Common myeloid progenitor, CD34-positive (primary cell): ENCODE measurements at regions not wholly inside any gene's neighbourhood (a gene's known extent, or its start where the extent isn't known, plus 50 kb on each side); places are given as distances from the start of the nearest gene placed in this dataset.
"Not testable (repeated sequence)": the region's sequence is repeated elsewhere in the genome, so short reads cannot be mapped to it uniquely, and the experiment has no call there.

Experiments used
- CTCF ChIA-PET: fragments of 350-600 bp; sonication (Branson Sonifier 250); formaldehyde crosslinking; loops from one replicate; lab custom pipeline; 2021; ENCODE audit warnings: antibody characterized with exemption; lab: Charles Lee
- POLR2A ChIA-PET: fragments of 350-600 bp; sonication (Branson Sonifier 250); formaldehyde crosslinking; loops from one replicate; lab custom pipeline; 2021; ENCODE audit warnings: antibody characterized with exemption; lab: Charles Lee
- DNase-seq, 3 donors: peaks; one replicate each; pipeline versions ENCODE4 v3.0.0 to v3.0.0-alpha.2; 2013
- H3K27ac ChIP-seq, 2 experiments: 1 replicate in 1 of 2; 2 replicates in 1 of 2; pipeline ENCODE4 v1.7.0; 2013; ENCODE audit warnings: inconsistent platforms in 2 of 2, low read length in 2 of 2, mild to moderate bottlenecking in 2 of 2, low read depth in 1 of 2, moderate library complexity in 1 of 2; ENCODE audit not compliant: severe bottlenecking in 2 of 2, insufficient read depth in 1 of 2, poor library complexity in 1 of 2
- H3K27me3 ChIP-seq, 5 experiments: replicated peaks in 2 of 5; 1 replicate in 3 of 5; 2 replicates in 2 of 5; pipeline versions ENCODE4 v1.6.1 to v1.7.0; 2013; ENCODE audit warnings: low read length in 4 of 5, mild to moderate bottlenecking in 2 of 5, moderate library complexity in 2 of 5, inconsistent platforms in 1 of 5; ENCODE audit not compliant: insufficient read depth in 5 of 5, control insufficient read depth in 4 of 5
- H3K36me3 ChIP-seq, 4 experiments: 1 replicate in 2 of 4; 2 replicates in 2 of 4; pipeline versions ENCODE4 v1.6.1 to v1.7.0; 2013; ENCODE audit warnings: low read length in 3 of 4, control low read depth in 1 of 4, mild to moderate bottlenecking in 1 of 4; ENCODE audit not compliant: control insufficient read depth in 4 of 4, insufficient read depth in 4 of 4
- H3K4me1 ChIP-seq, 4 experiments: 1 replicate in 3 of 4; 2 replicates in 1 of 4; pipeline versions ENCODE4 v1.6.1 to v1.7.1; 2013; ENCODE audit warnings: low read length in 3 of 4, mild to moderate bottlenecking in 3 of 4, control low read depth in 1 of 4, inconsistent platforms in 1 of 4, moderate library complexity in 1 of 4; ENCODE audit not compliant: control insufficient read depth in 4 of 4, insufficient read depth in 4 of 4; ENCODE audit errors: control extremely low read depth in 1 of 4
- H3K4me3 ChIP-seq, 7 experiments: 1 replicate in 4 of 7; 2 replicates in 3 of 7; pipeline versions ENCODE4 v1.5.1 to v1.7.0; 2013; ENCODE audit warnings: mild to moderate bottlenecking in 7 of 7, low read length in 6 of 7, moderate library complexity in 6 of 7, inconsistent platforms in 2 of 7, low read depth in 2 of 7, control low read depth in 1 of 7; ENCODE audit not compliant: insufficient read depth in 4 of 7, control insufficient read depth in 1 of 7; ENCODE audit errors: extremely low read depth in 1 of 7
- H3K9me3 ChIP-seq, 5 experiments: 1 replicate in 4 of 5; 2 replicates in 1 of 5; pipeline versions ENCODE4 v1.6.1 to v1.7.1; 2013; ENCODE audit warnings: low read length in 4 of 5, mild to moderate bottlenecking in 2 of 5, inconsistent platforms in 1 of 5, low read depth in 1 of 5, moderate library complexity in 1 of 5; ENCODE audit not compliant: control insufficient read depth in 4 of 5, insufficient read depth in 2 of 5; ENCODE audit errors: control extremely low read depth in 1 of 5
- WGBS: methylation state at CpG from one replicate; pipeline ENCODE4 v1.1.5; 2013; ENCODE audit not compliant: insufficient coverage; 5-methylcytosine and 5-hydroxymethylcytosine counted together

DNA sequence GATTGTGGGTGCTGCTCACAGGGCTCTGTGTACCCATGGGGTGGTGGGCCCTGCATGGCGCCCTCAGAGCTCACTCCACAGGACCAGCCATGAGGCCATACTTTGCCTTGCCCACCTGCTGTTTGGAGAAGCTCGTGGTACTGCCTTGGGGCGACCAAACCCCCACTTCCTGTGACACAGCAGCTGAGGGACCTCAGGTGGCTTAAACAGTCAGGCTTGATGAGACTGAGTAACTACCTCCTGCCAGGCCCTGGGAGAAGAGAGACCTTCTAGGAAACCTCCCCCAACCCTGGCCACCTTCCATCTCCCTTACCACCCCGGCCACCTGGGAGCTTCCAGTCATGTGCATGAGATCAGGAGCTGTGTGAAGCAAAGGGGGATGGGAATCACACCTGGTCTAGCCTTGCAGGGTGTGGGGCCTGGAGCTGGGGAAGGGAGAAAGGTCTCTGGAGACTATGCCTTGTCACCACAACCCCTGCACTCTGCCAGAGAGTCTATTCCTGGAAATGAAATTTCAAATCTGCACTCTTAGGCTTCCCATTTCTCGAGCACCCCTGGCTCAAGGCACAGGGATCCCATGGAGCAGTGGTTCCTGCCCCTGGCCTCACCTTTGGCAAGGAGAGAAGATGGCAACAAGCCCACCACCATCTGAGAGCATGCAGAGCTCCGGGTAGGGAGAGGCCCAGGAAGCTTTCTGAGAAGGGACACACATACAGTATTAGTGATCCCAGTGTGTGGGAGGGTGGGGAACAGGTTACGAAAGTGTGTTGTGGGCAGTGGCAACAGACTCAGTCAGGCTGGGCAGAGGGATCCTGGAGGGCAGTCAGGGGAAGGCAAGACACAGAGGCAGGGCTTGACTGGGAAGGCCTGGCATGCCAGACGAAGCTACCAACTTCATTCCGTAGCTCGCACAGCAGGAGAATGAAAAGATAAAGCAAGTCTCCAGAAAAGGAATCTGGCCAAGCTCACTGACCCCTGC is 125.0 kb downstream of the URI1 start:
- CTCF ChIA-PET = interaction anchor here (1.4 kb wide), 1 partner anchor 18 kb away, joined by 3 read pairs; no protein-coding TSS in a partner anchor
- no peaks in the 10 kb centered on the region for H3K36me3 ChIP-seq
- H3K4me3 ChIP-seq = no peak overlapping the region
- H3K9me3 ChIP-seq = no peaks in the 10 kb centered on the region
- peaks cover 0 to 8% (median 6%) of the 10 kb centered on the region in 4 experiments for H3K4me1 ChIP-seq
- WGBS = 66% methylated on average over 7 of the region's 10 CpGs
- no peaks in the 10 kb centered on the region for H3K27me3 ChIP-seq
- H3K27ac ChIP-seq = no peak overlapping the region
- DNase-seq = peak in 2 of 3 donors; percentile 9 to 30
- POLR2A ChIA-PET = interaction anchor here (0.6 kb wide), 1 partner anchor 90 kb away, joined by 7 read pairs; no protein-coding TSS in a partner anchor

DNA sequence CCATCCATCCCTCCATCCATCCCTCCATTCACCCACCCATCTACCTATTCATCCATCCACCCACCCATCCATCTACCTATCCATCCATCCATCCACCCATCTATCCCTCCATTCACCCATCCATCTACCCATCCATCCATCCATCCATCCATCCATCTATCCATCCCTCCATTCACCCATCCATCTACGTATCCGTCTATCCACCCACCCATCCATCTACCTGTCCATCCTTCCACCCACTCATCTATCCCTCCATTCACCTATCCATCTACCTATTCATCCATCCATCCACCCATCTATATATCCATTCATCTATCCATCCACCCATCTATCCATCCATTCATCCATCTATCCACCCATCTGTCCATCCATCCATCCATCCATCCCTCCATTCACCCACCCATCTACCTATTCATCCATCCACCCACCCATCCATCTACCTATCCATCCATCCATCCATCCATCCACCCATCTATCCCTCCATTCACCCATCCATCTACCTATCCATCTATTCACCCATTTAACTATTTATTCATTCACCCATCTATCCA is 126.0 kb downstream of the URI1 start:
- POLR2A ChIA-PET = not testable (repeated sequence)

DNA sequence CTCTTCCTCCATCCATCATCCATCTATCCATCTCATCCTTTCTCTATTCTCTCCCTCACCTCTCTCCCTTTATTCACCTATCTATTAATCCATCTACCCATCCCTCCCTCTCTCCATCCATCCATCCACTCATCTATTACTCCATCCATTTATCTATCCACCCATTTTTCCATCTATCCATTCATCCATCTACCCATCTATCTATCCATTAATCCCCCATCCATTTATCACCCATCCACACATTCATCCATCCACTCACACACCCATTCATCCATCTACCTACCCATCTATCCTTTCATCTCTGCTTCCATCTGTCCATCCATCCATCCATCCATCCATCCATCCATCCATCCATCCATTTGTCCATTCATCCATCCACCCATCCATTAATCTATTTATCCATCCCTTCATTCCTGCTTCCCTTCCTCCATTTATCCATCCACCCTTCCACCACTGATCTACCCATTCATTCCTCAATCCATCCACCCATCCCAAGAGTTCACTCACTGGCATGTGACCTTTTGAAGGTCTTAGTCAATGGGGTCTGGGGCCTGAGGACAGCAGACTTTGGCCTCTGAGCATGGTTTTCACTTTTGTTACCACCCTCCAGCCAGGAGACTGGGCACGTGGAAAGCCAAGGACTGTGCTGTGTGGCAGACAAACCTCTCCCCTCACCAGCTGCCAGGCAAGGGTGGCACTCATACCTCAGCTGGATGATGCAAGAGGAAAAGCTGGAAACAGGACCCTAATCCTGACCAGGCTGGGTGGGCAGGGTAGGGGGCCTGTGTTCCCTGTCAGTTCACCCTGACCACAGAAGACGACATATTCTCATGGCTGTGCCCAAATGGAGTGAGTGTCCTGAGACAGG is 126.7 kb downstream of the URI1 start:
- no peak for DNase-seq
- POLR2A ChIA-PET = no interaction called here
- Histone ChIP-seq H3K36me3 (no peaks in the 10 kb centered on the region), H3K4me3 (no peak overlapping the region), H3K9me3 (no peaks in the 10 kb centered on the region), H3K4me1 (peaks cover 0 to 8% (median 6%) of the 10 kb centered on the region in 4 experiments), H3K27ac (no peak overlapping the region), H3K27me3 (no peaks in the 10 kb centered on the region)
- CTCF ChIA-PET = no interaction called here
- WGBS = no CpG with 5 or more reads among the region's 2 CpGs

More for the DNA sequence above, 126.0 kb downstream of the URI1 start:
- H3K4me3 ChIP-seq, CTCF ChIA-PET, H3K36me3 ChIP-seq, H3K4me1 ChIP-seq, H3K9me3 ChIP-seq, H3K27me3 ChIP-seq, H3K27ac ChIP-seq, DNase-seq: not testable (repeated sequence)
- WGBS = 97% methylated on average over 2 of the region's 2 CpGs

DNA sequence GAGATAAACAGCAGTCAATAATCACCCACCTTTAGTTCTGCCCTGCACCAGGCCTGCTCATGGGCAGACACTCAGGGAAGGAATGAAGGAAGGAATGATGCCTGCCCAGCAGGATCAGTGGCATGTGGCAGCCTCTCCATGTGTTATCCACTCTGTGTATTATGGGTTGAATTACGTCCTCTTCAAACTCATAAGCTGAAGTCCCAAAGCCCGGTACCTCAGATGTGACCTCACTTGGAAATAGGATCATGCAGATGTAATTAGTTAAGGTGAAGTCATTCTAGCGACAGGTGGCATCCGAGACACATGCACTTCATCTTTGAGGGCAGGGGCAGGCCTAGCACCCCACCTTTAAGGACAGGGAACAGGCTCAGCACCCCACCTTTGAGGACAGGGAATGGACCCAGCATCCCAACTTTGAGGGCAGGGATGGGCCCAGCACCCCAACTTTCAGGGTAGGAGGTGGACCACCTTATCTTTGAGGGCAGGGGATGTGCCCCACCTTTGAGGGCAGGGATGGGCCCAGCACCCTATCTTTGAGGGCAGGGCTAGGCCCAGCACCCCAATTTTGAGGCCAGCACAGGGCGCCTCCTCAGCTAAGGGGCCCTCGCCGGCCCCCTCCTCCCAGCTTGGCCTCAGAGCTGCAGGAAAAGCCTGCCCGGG is 127.6 kb downstream of the URI1 start:
- DNase-seq = no peak
- Histone ChIP-seq H3K27ac (no peak overlapping the region), H3K27me3 (no peaks in the 10 kb centered on the region), H3K36me3 (no peaks in the 10 kb centered on the region), H3K4me3 (no peak overlapping the region), H3K9me3 (no peaks in the 10 kb centered on the region), H3K4me1 (peaks cover 0 to 8% (median 6%) of the 10 kb centered on the region in 4 experiments)
- 60% methylated on average over 6 of the region's 8 CpGs for WGBS
- ChIA-PET CTCF (no interaction called here), POLR2A (no interaction called here)

DNA sequence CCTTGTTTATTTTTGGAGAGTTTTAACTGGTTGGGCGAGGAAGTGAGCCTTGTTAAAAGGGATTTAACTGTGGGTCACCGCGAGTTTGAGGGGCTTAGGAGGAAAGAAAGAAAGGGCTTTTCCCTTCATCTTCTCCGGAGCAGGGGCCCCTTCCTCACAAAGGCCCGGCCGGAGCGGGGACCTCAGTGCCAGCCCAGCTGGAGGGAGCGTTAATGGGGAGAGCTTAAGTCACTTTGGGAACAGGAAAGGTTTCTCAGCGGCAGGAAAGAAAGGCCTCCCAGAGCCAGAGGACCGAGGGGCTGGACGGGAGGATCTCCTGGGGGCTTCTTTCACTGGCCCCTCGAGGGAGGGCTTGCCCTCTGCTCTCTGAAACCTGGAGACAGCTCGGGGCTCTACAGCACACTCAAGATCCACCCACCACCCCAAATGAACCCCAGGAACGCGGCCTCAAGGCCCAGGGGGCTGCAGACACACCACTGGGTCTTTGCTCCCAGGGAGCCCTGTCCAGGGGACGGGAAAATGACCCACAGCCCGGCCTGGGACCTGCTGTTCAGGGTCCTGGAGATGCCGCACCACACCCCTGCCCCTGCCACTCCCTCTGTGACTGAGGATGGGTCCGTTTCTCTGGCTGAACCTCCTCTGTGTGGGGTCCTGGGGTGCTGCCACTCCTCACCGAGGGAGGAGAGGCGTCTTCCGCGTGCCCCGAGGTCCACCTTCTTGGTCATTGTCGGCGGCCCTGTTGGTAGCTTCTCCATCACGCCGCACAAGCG is 128.3 kb downstream of the URI1 start:
- 73% methylated on average over 24 of the region's 29 CpGs for WGBS
- no peaks in the 10 kb centered on the region for H3K36me3 ChIP-seq
- DNase-seq = no peak
- no peaks in the 10 kb centered on the region for H3K9me3 ChIP-seq
- CTCF ChIA-PET = no interaction called here
- POLR2A ChIA-PET = no interaction called here
- no peak overlapping the region for H3K27ac ChIP-seq
- H3K4me1 ChIP-seq = peaks cover 0 to 8% (median 6%) of the 10 kb centered on the region in 4 experiments
- H3K27me3 ChIP-seq = no peaks in the 10 kb centered on the region
- H3K4me3 ChIP-seq = no peak overlapping the region

DNA sequence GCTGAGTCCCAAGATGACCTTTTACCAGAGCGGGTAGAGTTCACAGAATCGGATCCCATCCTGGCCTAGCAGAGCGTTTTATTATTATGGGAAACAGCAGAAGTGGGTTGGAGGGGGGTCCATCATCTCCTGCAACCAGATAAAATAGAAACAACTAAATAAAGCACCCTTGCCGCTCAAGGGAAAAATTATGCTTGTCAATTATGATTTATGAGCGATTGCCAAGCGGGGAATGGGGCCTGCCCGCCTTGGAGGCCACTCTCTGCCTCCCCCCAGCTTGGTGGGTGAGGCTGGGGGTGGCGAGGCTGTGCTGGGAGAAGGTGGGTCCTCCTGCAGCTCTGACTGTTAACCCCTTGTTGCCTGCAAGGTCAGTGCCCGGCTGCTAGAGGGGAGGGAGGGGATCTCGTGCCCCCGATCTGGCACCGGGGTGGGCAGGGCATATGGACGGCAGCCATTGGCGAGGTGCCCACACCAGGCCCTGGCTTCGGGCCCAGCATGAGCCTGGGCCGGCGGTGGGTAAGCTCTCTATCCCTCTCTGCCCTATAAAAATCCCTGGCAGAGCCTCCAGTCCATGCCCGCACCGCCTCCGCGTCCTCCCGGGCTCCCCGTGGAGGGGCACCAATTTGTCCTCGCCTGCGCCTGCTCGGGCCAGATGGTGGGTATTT is 129.1 kb downstream of the URI1 start:
- Histone ChIP-seq H3K4me3 (no peak overlapping the region), H3K4me1 (peaks cover 0 to 8% (median 6%) of the 10 kb centered on the region in 4 experiments), H3K9me3 (no peaks in the 10 kb centered on the region), H3K27ac (no peak overlapping the region), H3K36me3 (no peaks in the 10 kb centered on the region), H3K27me3 (no peaks in the 10 kb centered on the region)
- ChIA-PET CTCF (no interaction called here), POLR2A (no interaction called here)
- DNase-seq = no peak
- 94% methylated on average over 18 of the region's 26 CpGs for WGBS
